Body of pancreas (tissue), 4 donors: ENCODE measurements at regions not wholly inside any gene's neighbourhood (a gene's known extent, or its start where the extent isn't known, plus 50 kb on each side); places are given as distances from the start of the nearest gene placed in this dataset.

Experiments
- ATAC-seq: fragments of 150-250 bp; one replicate; pipeline ENCODE4 v1.9.1; 2016
- DNase-seq, 4 donors: peaks; one replicate each; pipeline ENCODE4 v3.0.0-alpha.2; 2019
- H3K27ac ChIP-seq, 4 donors: fragments of 200-600 bp; sonication (generic); 1 replicate in 3 of 4; 2 replicates in 1 of 4; pipeline versions ENCODE4 v1.5.1 to v1.6.1; 2016 to 2019; ENCODE audit warnings: mild to moderate bottlenecking in 1 of 4, mixed read lengths in 1 of 4, moderate library complexity in 1 of 4
- H3K27me3 ChIP-seq, 2 donors: fragments of 200-600 bp; sonication (generic); one replicate each; pipeline ENCODE4 v1.6.0; 2016; ENCODE audit warnings: mild to moderate bottlenecking in 1 of 2
- H3K36me3 ChIP-seq, 2 donors: fragments of 200-600 bp; sonication (generic); replicated peaks in 1 of 2; 2 replicates each; pipeline ENCODE4 v1.5.1; 2016; ENCODE audit warnings: low read depth in 2 of 2; ENCODE audit not compliant: insufficient read depth in 1 of 2
- H3K4me1 ChIP-seq: fragments of 200-600 bp; sonication (generic); one replicate; pipeline ENCODE4 v1.6.0; 2016
- H3K4me3 ChIP-seq, 2 donors: fragments of 200-600 bp; sonication (generic); 1 replicate in 1 of 2; 2 replicates in 1 of 2; pipeline ENCODE4 v1.5.1; 2016 to 2019
- H3K9me3 ChIP-seq, 3 donors: fragments of 200-600 bp; sonication (generic); 1 replicate in 2 of 3; 2 replicates in 1 of 3; pipeline ENCODE4 v1.5.1; 2016
- CTCF ChIP-seq, 7 experiments: fragments of 450-650 bp in 4 of 7; fragments of 200-600 bp in 3 of 7; sonication (generic) in 3 of 7; IDR thresholded peaks; one replicate each; pipeline ENCODE4 v1.5.1; 2016 to 2019; ENCODE audit warnings: antibody characterized with exemption in 7 of 7
- POLR2A ChIP-seq, 3 donors: fragments of 450-650 bp; IDR thresholded peaks; one replicate each; pipeline ENCODE4 v1.6.1; 2016; ENCODE audit warnings: antibody characterized with exemption in 3 of 3, mild to moderate bottlenecking in 2 of 3
- WGBS, 2 donors: methylation state at CpG; one replicate each; pipeline ENCODE4 v1.1.5; 2017; 5-methylcytosine and 5-hydroxymethylcytosine counted together
- intact Hi-C: fragments of 100-400 bp; cut with DNase I; formaldehyde crosslinking; loops from one replicate; pipeline ENCODE4 v1.15.1; 2023

GRCh38 chr20:10784554-10785183 lies 110.9 kb upstream of the JAG1 start:
- TF ChIP-seq POLR2A (IDR thresholded peaks at IDR 0.05) (no peak), CTCF (IDR thresholded peaks at IDR 0.05) (no peak)
- intact Hi-C loops = no loop called here
- no peaks in the 10 kb centered on the region for H3K36me3 ChIP-seq
- ATAC-seq = peak; percentile 68
- H3K27ac ChIP-seq = peak overlapping the region in 3 of 4 donors; percentile 36 to 60 (median 38)
- H3K27me3 ChIP-seq = no peaks in the 10 kb centered on the region
- no peak overlapping the region for H3K4me3 ChIP-seq
- no peaks in the 10 kb centered on the region for H3K9me3 ChIP-seq
- no peak for DNase-seq
- WGBS, 2 donors = 17 to 40% methylated on average over 6 of the region's 6 CpGs
- H3K4me1 ChIP-seq = peaks cover 33% of the 10 kb centered on the region

GRCh38 chr20:10786678-10787077 lies 112.9 kb upstream of the JAG1 start:
- intact Hi-C loops = no loop called here
- no peaks in the 10 kb centered on the region for H3K27me3 ChIP-seq
- no peaks in the 10 kb centered on the region for H3K36me3 ChIP-seq
- H3K9me3 ChIP-seq = no peaks in the 10 kb centered on the region
- DNase-seq = no peak
- ATAC-seq = no peak
- peaks cover 42% of the 10 kb centered on the region for H3K4me1 ChIP-seq
- H3K4me3 ChIP-seq = no peak overlapping the region
- TF ChIP-seq POLR2A (IDR thresholded peaks at IDR 0.05) (no peak), CTCF (IDR thresholded peaks at IDR 0.05) (no peak)
- WGBS, 2 donors = 18 to 23% methylated on average over 1 of the region's 1 CpG
- no peak overlapping the region for H3K27ac ChIP-seq

GRCh38 chr20:10788055-10788454 lies 114.3 kb upstream of the JAG1 start:
- no peak for DNase-seq
- no peaks in the 10 kb centered on the region for H3K9me3 ChIP-seq
- no peaks in the 10 kb centered on the region for H3K36me3 ChIP-seq
- H3K4me3 ChIP-seq = no peak overlapping the region
- H3K27me3 ChIP-seq = no peaks in the 10 kb centered on the region
- peaks cover 41% of the 10 kb centered on the region for H3K4me1 ChIP-seq
- intact Hi-C loops = no loop called here
- 91 to 92% methylated on average over 2 of the region's 2 CpGs for WGBS, 2 donors
- no peak overlapping the region for H3K27ac ChIP-seq
- no peak for ATAC-seq
- TF ChIP-seq POLR2A (IDR thresholded peaks at IDR 0.05) (no peak), CTCF (IDR thresholded peaks at IDR 0.05) (no peak)

- WGBS, 2 donors = 73 to 74% methylated on average over 4 of the region's 4 CpGs
- H3K27ac ChIP-seq = peak overlapping the region in 1 of 4 donors; percentile 71
- no peaks in the 10 kb centered on the region for H3K27me3 ChIP-seq
- ATAC-seq (no peak), DNase-seq (no peak)
- TF ChIP-seq POLR2A (IDR thresholded peaks at IDR 0.05) (no peak), CTCF (IDR thresholded peaks at IDR 0.05) (no peak)
- intact Hi-C loops = no loop called here
- H3K4me3 ChIP-seq = no peak overlapping the region
- H3K36me3 ChIP-seq = no peaks in the 10 kb centered on the region
- H3K4me1 ChIP-seq = peaks cover 36% of the 10 kb centered on the region
- no peaks in the 10 kb centered on the region for H3K9me3 ChIP-seq
Measured at GRCh38 chr20:10788877-10789276, 115.1 kb upstream of the JAG1 start.

- Histone ChIP-seq H3K27me3 (no peaks in the 10 kb centered on the region), H3K9me3 (no peaks in the 10 kb centered on the region), H3K4me1 (peaks cover 36% of the 10 kb centered on the region), H3K27ac (peak overlapping the region in 3 of 4 donors; percentile 41 to 71 (median 63)), H3K4me3 (no peak overlapping the region), H3K36me3 (no peaks in the 10 kb centered on the region)
- TF ChIP-seq CTCF (IDR thresholded peaks at IDR 0.05) (no peak), POLR2A (IDR thresholded peaks at IDR 0.05) (no peak)
- WGBS, 2 donors = 100% methylated on average over 1 of the region's 1 CpG
- no peak for DNase-seq
- intact Hi-C loops = no loop called here
- ATAC-seq = no peak
Measured at GRCh38 chr20:10789386-10789785, 115.6 kb upstream of the JAG1 start.
